A549 (cell line): ENCODE measurements at regions not wholly inside any gene's neighbourhood (a gene's known extent, or its start where the extent isn't known, plus 50 kb on each side); places are given as distances from the start of the nearest gene placed in this dataset.

Experiments
- ATAC-seq, 2 experiments: fragments of 200-7000 bp in 1 of 2; fragments of >200 bp in 1 of 2; cut with Nextera tagmentation in 1 of 2; cut with Tn5 transposase in 1 of 2; 3 replicates each; pipeline versions ENCODE4 v1.8.0 to v1.9.1; 2018 to 2020; ENCODE audit warnings: mild to moderate bottlenecking in 1 of 2, moderate library complexity in 1 of 2
- CTCF ChIA-PET: fragments of 300-600 bp; sonication (Branson Sonifier 250); formaldehyde crosslinking; extraction: SDS; loops from one replicate; lab custom pipeline; 2021; ENCODE audit warnings: antibody characterized with exemption, inconsistent platforms; lab: Yijun Ruan, JAX
- POLR2A ChIA-PET: fragments of 350-600 bp; formaldehyde crosslinking; extraction: SDS; loops from one replicate; lab custom pipeline; 2021; ENCODE audit warnings: antibody characterized with exemption, inconsistent platforms; lab: Yijun Ruan, JAX
- DNase-seq, 2 experiments: peaks; one replicate each; pipeline versions ENCODE4 v3.0.0 to v3.0.0-alpha.2; 2011 to 2016; ENCODE audit warnings: low read depth in 1 of 2, low spot score in 1 of 2
- FAIRE-seq: peaks from 2 replicates; lab custom pipeline; 2011; peaks lifted over from hg19 to GRCh38; lab: Jason Lieb, UNC
- H3K27ac ChIP-seq, 2 experiments: fragments of >200 bp; sonication (Bioruptor Twin); formaldehyde crosslinking; 3 replicates each; pipeline ENCODE4 v1.5.1; 2016 to 2017
- H3K4me1 ChIP-seq: fragments of >200 bp; sonication (Bioruptor Twin); formaldehyde crosslinking; 3 replicates; pipeline ENCODE4 v1.6.1; 2016
- H3K4me2 ChIP-seq: fragments of >200 bp; sonication (Bioruptor Twin); formaldehyde crosslinking; 3 replicates; pipeline ENCODE4 v1.6.1; 2016
- H3K4me3 ChIP-seq: fragments of >200 bp; sonication (Bioruptor Twin); formaldehyde crosslinking; 3 replicates; pipeline ENCODE4 v1.5.1; 2016
- H3K9me3 ChIP-seq: fragments of >200 bp; sonication (Bioruptor Twin); formaldehyde crosslinking; 3 replicates; pipeline ENCODE4 v1.6.1; 2016
- BHLHE40 ChIP-seq: IDR thresholded peaks from 2 replicates; pipeline ENCODE4 v1.6.1; 2012; ENCODE audit warnings: low read depth, low read length, inconsistent platforms
- CEBPB ChIP-seq, 2 experiments: fragments of >200 bp in 1 of 2; sonication (Bioruptor Twin) in 1 of 2; formaldehyde crosslinking in 1 of 2; IDR thresholded peaks; 2 replicates each; pipeline ENCODE4 v1.6.1; 2012 to 2016
- EHF ChIP-seq: fragments of 250-450 bp; sonication (Bioruptor Pico); IDR thresholded peaks from 2 replicates; pipeline ENCODE4 v1.5.0; 2020; ENCODE audit warnings: mild to moderate bottlenecking
- FOSL2 ChIP-seq, 2 experiments: fragments of 450-650 bp in 1 of 2; fragments of >200 bp in 1 of 2; sonication (Bioruptor Twin) in 1 of 2; formaldehyde crosslinking; IDR thresholded peaks; 2 replicates each; pipeline versions ENCODE4 v1.5.0 to v1.6.1; 2016 to 2020; ENCODE audit warnings: mild to moderate bottlenecking in 1 of 2, moderate library complexity in 1 of 2
- HOXA7 ChIP-seq: fragments of 250-450 bp; sonication (Bioruptor Pico); IDR thresholded peaks from 2 replicates; pipeline ENCODE4 v1.5.0; 2020; ENCODE audit warnings: mild to moderate bottlenecking, moderate library complexity
- HOXB13 ChIP-seq: fragments of 250-450 bp; sonication (Bioruptor Pico); IDR thresholded peaks from 2 replicates; pipeline ENCODE4 v1.5.0; 2020; ENCODE audit warnings: low read depth, mild to moderate bottlenecking, moderate library complexity
- JUN ChIP-seq, 2 experiments: fragments of >200 bp; sonication (Bioruptor Twin); formaldehyde crosslinking; IDR thresholded peaks; 2 replicates in 1 of 2; 3 replicates in 1 of 2; pipeline ENCODE4 v1.6.1; 2016 to 2017
- JUNB ChIP-seq: fragments of >200 bp; sonication (Bioruptor Twin); formaldehyde crosslinking; IDR thresholded peaks from 2 replicates; pipeline ENCODE4 v1.6.1; 2016
- NFE2L2 ChIP-seq: fragments of 150-350 bp; conservative IDR thresholded peaks from 2 replicates; pipeline ENCODE4 v1.6.1; 2014; ENCODE audit warnings: low read length
- NR3C1 ChIP-seq: fragments of >200 bp; sonication (Bioruptor Twin); formaldehyde crosslinking; IDR thresholded peaks from 3 replicates; pipeline ENCODE4 v1.6.1; 2017
- POLR2A ChIP-seq: IDR thresholded peaks from 2 replicates; pipeline ENCODE4 v1.6.1; 2012; ENCODE audit warnings: mild to moderate bottlenecking, low read length
- SMC3 ChIP-seq: fragments of >200 bp; sonication (Bioruptor Twin); formaldehyde crosslinking; IDR thresholded peaks from 3 replicates; pipeline ENCODE4 v1.6.1; 2018; ENCODE audit warnings: inconsistent platforms
- SREBF2 ChIP-seq: fragments of 450-650 bp; IDR thresholded peaks from 2 replicates; pipeline ENCODE4 v1.6.1; 2014; ENCODE audit warnings: mild to moderate bottlenecking, moderate library complexity
- TFCP2L1 ChIP-seq: fragments of 250-450 bp; sonication (Bioruptor Pico); IDR thresholded peaks from 2 replicates; pipeline ENCODE4 v1.5.0; 2021; ENCODE audit warnings: mild to moderate bottlenecking
- ZSCAN20 ChIP-seq: fragments of 250-450 bp; sonication (Bioruptor Pico); IDR thresholded peaks from 2 replicates; pipeline ENCODE4 v1.8.0; 2022; ENCODE audit warnings: mild to moderate bottlenecking, moderate library complexity
- WGBS: methylation state at CpG from one replicate; pipeline ENCODE4 v1.1.6; 2017; ENCODE audit errors: missing lambda C conversion rate; 5-methylcytosine and 5-hydroxymethylcytosine counted together
- TF ChIP-seq, protein P1 (sequence below): fragments of >200 bp; sonication (Bioruptor Twin); formaldehyde crosslinking; IDR thresholded peaks from 3 replicates; pipeline ENCODE4 v1.5.1; 2016
- TF ChIP-seq, protein P2 (sequence below): fragments of 250-450 bp; sonication (Bioruptor Pico); IDR thresholded peaks from 2 replicates; pipeline ENCODE4 v1.5.0; 2021; ENCODE audit warnings: mild to moderate bottlenecking, moderate library complexity, borderline replicate concordance

DNA sequence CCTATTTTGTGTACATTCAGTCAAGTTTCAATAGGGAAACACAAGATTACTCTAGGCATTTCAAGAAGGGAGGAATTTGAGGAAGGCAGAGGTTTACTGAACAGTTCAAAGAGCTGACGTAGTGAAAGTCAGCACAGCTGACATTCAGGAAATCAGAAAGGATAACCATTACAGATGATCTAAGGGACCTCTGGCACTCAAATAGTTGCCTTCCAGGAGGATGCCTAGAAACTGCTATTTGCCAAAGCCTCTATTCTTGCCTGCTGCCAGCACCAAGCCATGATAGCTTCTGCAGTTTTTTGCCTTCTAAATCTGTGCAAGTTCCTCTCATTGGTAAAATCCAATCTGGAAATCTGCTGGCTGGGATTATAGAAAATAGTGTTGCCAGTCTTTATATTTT lies 373.1 kb downstream of the CSNK1G3 start:
- 86% methylated on average over 1 of the region's 1 CpG for WGBS
- Histone ChIP-seq H3K9me3 (no peaks in the 10 kb centered on the region), H3K4me2 (no peak overlapping the region), H3K4me1 (peaks cover 6% of the 10 kb centered on the region; the same call in 1 of the 3 replicates), H3K4me3 (no peak overlapping the region), H3K27ac (no peak overlapping the region)
- no peak for FAIRE-seq
- no peak for DNase-seq
- ATAC-seq = no peak
- no peak for TF ChIP-seq ZSCAN20 (CRISPR knock-in tag)
- ChIA-PET POLR2A (no interaction called here), CTCF (no interaction called here)

DNA sequence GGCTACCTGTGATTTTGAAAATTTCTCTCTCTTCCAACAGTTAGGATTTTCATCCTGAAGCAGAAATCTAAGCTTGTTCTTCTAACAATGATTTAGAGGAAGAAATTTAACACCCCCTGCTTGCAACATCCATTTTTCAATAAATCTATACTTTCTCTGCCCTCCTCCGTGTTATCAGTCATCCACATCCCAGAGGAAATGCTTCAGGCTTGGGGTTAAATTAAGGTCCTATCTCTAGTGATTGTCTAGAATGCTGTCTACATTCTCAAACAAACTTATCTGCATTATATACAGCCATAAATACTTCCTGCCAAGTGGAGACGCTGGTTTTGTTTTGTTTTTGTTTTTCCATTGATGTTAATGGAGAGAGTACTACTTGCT lies 371.0 kb downstream of the CSNK1G3 start:
- Histone ChIP-seq H3K4me1 (peaks cover 6% of the 10 kb centered on the region; the same call in 1 of the 3 replicates), H3K4me3 (no peak overlapping the region), H3K27ac (no peak overlapping the region), H3K4me2 (peak overlapping the region; percentile 45), H3K9me3 (no peaks in the 10 kb centered on the region)
- ATAC-seq (0 out of 6 replicates have a peak, but pooled peaks of 1 of the 2 experiments have one; percentile 31), DNase-seq (no peak), FAIRE-seq (no peak)
- WGBS = 4% methylated on average over 2 of the region's 2 CpGs
- ChIA-PET CTCF (no interaction called here), POLR2A (no interaction called here)
- TF ChIP-seq SREBF2 = no peak

DNA sequence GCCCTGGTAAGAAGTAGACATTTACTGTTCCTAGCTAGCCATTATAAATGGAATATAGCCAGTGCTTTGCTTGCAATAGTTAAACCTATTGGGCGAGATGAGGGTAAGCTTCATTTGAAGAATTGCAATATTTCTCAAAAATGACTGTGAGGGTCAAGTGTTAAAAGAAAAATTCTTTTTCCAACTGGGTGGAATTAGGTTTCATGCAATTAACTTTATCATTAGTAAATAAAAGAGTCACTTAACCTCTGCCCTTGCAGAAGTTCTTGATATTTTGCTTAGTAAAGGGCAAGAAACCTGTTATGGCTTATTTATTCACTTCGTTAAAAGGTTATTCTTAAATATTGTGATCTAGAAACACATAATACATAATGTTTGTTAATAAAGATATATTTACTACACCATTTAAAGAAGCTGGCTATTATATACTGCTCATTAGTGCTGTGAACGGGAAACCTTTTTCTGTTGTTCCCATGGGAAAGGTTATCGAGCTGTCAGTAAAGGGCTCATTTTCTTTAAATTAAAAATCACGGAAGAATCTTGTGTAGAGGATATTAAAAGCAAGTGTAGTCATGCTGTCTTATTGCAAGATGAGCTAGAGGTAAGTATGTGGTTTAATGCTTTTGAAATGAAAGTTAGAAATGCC lies 370.5 kb downstream of the CSNK1G3 start:
- ChIA-PET POLR2A (no interaction called here), CTCF (no interaction called here)
- FAIRE-seq (no peak), DNase-seq (no peak), ATAC-seq (no peak)
- TF ChIP-seq TFCP2L1 (CRISPR knock-in tag) (no peak), NR3C1 (no peak), SMC3 (no peak), HOXA7 (no peak), POLR2A (no peak), NFE2L2 (no peak), HOXB13 (CRISPR knock-in tag) (no peak), BHLHE40 (no peak), CEBPB (IDR thresholded peaks at IDR 0.05) (no peak)
- TF ChIP-seq, protein P1, sequence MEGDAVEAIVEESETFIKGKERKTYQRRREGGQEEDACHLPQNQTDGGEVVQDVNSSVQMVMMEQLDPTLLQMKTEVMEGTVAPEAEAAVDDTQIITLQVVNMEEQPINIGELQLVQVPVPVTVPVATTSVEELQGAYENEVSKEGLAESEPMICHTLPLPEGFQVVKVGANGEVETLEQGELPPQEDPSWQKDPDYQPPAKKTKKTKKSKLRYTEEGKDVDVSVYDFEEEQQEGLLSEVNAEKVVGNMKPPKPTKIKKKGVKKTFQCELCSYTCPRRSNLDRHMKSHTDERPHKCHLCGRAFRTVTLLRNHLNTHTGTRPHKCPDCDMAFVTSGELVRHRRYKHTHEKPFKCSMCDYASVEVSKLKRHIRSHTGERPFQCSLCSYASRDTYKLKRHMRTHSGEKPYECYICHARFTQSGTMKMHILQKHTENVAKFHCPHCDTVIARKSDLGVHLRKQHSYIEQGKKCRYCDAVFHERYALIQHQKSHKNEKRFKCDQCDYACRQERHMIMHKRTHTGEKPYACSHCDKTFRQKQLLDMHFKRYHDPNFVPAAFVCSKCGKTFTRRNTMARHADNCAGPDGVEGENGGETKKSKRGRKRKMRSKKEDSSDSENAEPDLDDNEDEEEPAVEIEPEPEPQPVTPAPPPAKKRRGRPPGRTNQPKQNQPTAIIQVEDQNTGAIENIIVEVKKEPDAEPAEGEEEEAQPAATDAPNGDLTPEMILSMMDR = no peak
- Histone ChIP-seq H3K27ac (no peak overlapping the region), H3K9me3 (no peaks in the 10 kb centered on the region), H3K4me1 (peaks cover 6% of the 10 kb centered on the region; the same call in 1 of the 3 replicates), H3K4me3 (no peak overlapping the region), H3K4me2 (peak overlapping the region; percentile 45)
- 51% methylated on average over 5 of the region's 5 CpGs for WGBS

DNA sequence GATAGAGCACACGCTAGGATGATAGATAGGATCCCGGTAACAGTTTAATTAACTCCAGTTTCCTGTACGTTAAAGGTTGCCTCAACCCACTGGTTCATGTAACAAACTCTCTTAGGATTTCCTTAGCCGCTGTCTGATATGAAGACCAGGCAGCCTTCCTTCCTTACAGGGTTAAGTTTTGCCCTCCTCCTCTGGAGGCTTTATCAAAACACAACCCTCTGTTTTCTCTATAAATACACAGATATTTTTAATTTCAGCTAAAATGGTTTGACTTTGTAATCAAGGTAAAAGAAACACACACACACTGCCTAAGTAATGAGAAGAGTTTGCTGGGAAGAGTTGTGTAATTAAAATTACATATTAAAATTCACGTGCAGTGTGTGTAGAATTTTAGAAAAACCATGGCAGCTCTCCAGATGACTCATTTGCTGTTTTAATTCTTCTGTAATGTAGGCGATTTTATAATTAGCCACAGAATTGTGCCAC lies 369.8 kb downstream of the CSNK1G3 start:
- WGBS = 45% methylated on average over 6 of the region's 6 CpGs
- H3K27ac ChIP-seq = no peak overlapping the region
- H3K9me3 ChIP-seq = no peaks in the 10 kb centered on the region
- ATAC-seq (no peak), DNase-seq (no peak), FAIRE-seq (no peak)
- TF ChIP-seq EHF (no peak), JUN (IDR thresholded peaks at IDR 0.05) (no peak), FOSL2 (IDR thresholded peaks at IDR 0.05) (no peak), FOSL2 (CRISPR knock-in tag; IDR thresholded peaks at IDR 0.05) (peak; percentile 21; the same call in 1 of the 2 replicates), JUNB (no peak)
- TF ChIP-seq, protein P2, sequence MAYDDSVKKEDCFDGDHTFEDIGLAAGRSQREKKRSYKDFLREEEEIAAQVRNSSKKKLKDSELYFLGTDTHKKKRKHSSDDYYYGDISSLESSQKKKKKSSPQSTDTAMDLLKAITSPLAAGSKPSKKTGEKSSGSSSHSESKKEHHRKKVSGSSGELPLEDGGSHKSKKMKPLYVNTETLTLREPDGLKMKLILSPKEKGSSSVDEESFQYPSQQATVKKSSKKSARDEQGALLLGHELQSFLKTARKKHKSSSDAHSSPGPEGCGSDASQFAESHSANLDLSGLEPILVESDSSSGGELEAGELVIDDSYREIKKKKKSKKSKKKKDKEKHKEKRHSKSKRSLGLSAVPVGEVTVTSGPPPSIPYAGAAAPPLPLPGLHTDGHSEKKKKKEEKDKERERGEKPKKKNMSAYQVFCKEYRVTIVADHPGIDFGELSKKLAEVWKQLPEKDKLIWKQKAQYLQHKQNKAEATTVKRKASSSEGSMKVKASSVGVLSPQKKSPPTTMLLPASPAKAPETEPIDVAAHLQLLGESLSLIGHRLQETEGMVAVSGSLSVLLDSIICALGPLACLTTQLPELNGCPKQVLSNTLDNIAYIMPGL (CRISPR knock-in tag) = no peak
- CTCF ChIA-PET = no interaction called here
- peaks cover 6% of the 10 kb centered on the region; the same call in 1 of the 3 replicates for H3K4me1 ChIP-seq
- POLR2A ChIA-PET = no interaction called here
- H3K4me3 ChIP-seq = no peak overlapping the region
- H3K4me2 ChIP-seq = 0 out of 3 replicates have a peak overlapping the region, but pooled peaks have one; percentile 11
